IPS-NIHi7 (cell line): ENCODE measurements at regions not wholly inside any gene's neighbourhood (a gene's known extent, or its start where the extent isn't known, plus 50 kb on each side); places are given as distances from the start of the nearest gene placed in this dataset.

Experiments used
- DNase-seq: peaks from one replicate; pipeline ENCODE4 v3.0.0; 2012; ENCODE audit warnings: mixed read lengths; ENCODE audit errors: extremely low spot score

GRCh38 chr20:63116412-63117106, 99.4 kb downstream of the YTHDF1 start:
- peak; percentile 91 for DNase-seq

GRCh38 chr20:63115651-63116411, 100.1 kb downstream of the YTHDF1 start:
- DNase-seq = no peak

GRCh38 chr20:63114693-63115311, 101.1 kb downstream of the YTHDF1 start:
- DNase-seq = no peak

- DNase-seq = no peak
Observed at GRCh38 chr20:63114006-63114692, 101.8 kb downstream of the YTHDF1 start.

GRCh38 chr20:63112491-63113219, 103.3 kb downstream of the YTHDF1 start:
- DNase-seq = no peak

GRCh38 chr20:63108247-63108646, 101.5 kb upstream of the BHLHE23 start:
- no peak for DNase-seq

- DNase-seq = no peak
Observed at GRCh38 chr20:63107449-63108200, 100.9 kb upstream of the BHLHE23 start.

- DNase-seq = no peak
Observed at GRCh38 chr20:63106765-63107448, 100.1 kb upstream of the BHLHE23 start.

- DNase-seq = no peak
Observed at GRCh38 chr20:63106108-63106764, 99.5 kb upstream of the BHLHE23 start.

- DNase-seq = no peak
Observed at GRCh38 chr20:63105211-63106107, 98.7 kb upstream of the BHLHE23 start.

GRCh38 chr20:63104312-63105181, 97.8 kb upstream of the BHLHE23 start:
- DNase-seq = no peak

- DNase-seq = no peak
Observed at GRCh38 chr20:63103402-63104311, 96.9 kb upstream of the BHLHE23 start.

GRCh38 chr20:63102721-63103375, 96.1 kb upstream of the BHLHE23 start:
- peak; percentile 57 for DNase-seq

- peak; percentile 62 for DNase-seq
Observed at GRCh38 chr20:63101781-63102720, 95.3 kb upstream of the BHLHE23 start.
